Lower leg skin (tissue), 3 donors: ENCODE measurements at regions not wholly inside any gene's neighbourhood (a gene's known extent, or its start where the extent isn't known, plus 50 kb on each side); places are given as distances from the start of the nearest gene placed in this dataset.

ENCODE experiments used
- CTCF ChIP-seq, 3 donors: fragments of 450-650 bp; IDR thresholded peaks; one replicate each; pipeline ENCODE4 v1.5.1; 2016; ENCODE audit warnings: antibody characterized with exemption in 3 of 3, mild to moderate bottlenecking in 3 of 3, moderate library complexity in 2 of 3
- POLR2A ChIP-seq, 2 donors: fragments of 450-650 bp; IDR thresholded peaks; one replicate each; pipeline ENCODE4 v1.6.1; 2016 to 2017; ENCODE audit warnings: antibody characterized with exemption in 2 of 2, mild to moderate bottlenecking in 1 of 2, moderate library complexity in 1 of 2

GRCh38 chr18:55106466-55106865 lies 147.2 kb upstream of the CCDC68 start:
- no peak for TF ChIP-seq CTCF (IDR thresholded peaks at IDR 0.05)
- TF ChIP-seq POLR2A (IDR thresholded peaks at IDR 0.05) = no peak
